ENCODE measurements at regions not wholly inside any gene's neighbourhood (a gene's known extent, or its start where the extent isn't known, plus 50 kb on each side); places are given as distances from the start of the nearest gene placed in this dataset.

GRCh38 chr13:40132249-40132648 is 476.8 kb downstream of the COG6 start:
- H3K27me3 ChIP-seq (ENCODE audit: control insufficient read depth, insufficient read depth, low read length): no peaks in the 10 kb centered on the region
- H3K36me3 ChIP-seq (ENCODE audit: control insufficient read depth, insufficient read depth, low read length): no peaks in the 10 kb centered on the region
- no peak for DNase-seq (ENCODE audit: low read depth)
- H3K4me3 ChIP-seq (ENCODE audit: low read depth, low read length): no peak overlapping the region
- TF ChIP-seq CTCF (IDR thresholded peaks at IDR 0.05; ENCODE audit: insufficient read depth, low read length, poor library complexity, severe bottlenecking): no peak

GRCh38 chr13:40136896-40137295 is 481.4 kb downstream of the COG6 start:
- Histone ChIP-seq H3K36me3 (ENCODE audit: control insufficient read depth, insufficient read depth, low read length) (no peaks in the 10 kb centered on the region), H3K4me3 (ENCODE audit: low read depth, low read length) (no peak overlapping the region), H3K27me3 (ENCODE audit: control insufficient read depth, insufficient read depth, low read length) (no peaks in the 10 kb centered on the region)
- TF ChIP-seq CTCF (IDR thresholded peaks at IDR 0.05; ENCODE audit: insufficient read depth, low read length, poor library complexity, severe bottlenecking): no peak
- no peak for DNase-seq (ENCODE audit: low read depth)

GRCh38 chr13:40137400-40137799 is 481.9 kb downstream of the COG6 start:
- Histone ChIP-seq H3K4me3 (ENCODE audit: low read depth, low read length) (no peak overlapping the region), H3K27me3 (ENCODE audit: control insufficient read depth, insufficient read depth, low read length) (no peaks in the 10 kb centered on the region), H3K36me3 (ENCODE audit: control insufficient read depth, insufficient read depth, low read length) (no peaks in the 10 kb centered on the region)
- TF ChIP-seq CTCF (IDR thresholded peaks at IDR 0.05; ENCODE audit: insufficient read depth, low read length, poor library complexity, severe bottlenecking): no peak
- DNase-seq (ENCODE audit: low read depth): no peak

- no peak for DNase-seq (ENCODE audit: low read depth)
- Histone ChIP-seq H3K27me3 (ENCODE audit: control insufficient read depth, insufficient read depth, low read length) (no peaks in the 10 kb centered on the region), H3K36me3 (ENCODE audit: control insufficient read depth, insufficient read depth, low read length) (no peaks in the 10 kb centered on the region), H3K4me3 (ENCODE audit: low read depth, low read length) (no peak overlapping the region)
- no peak for TF ChIP-seq CTCF (IDR thresholded peaks at IDR 0.05; ENCODE audit: insufficient read depth, low read length, poor library complexity, severe bottlenecking)
Observed at GRCh38 chr13:40139896-40140520, 484.5 kb downstream of the COG6 start.

GRCh38 chr13:40141859-40142555 is 486.5 kb downstream of the COG6 start:
- no peak for TF ChIP-seq CTCF (IDR thresholded peaks at IDR 0.05; ENCODE audit: insufficient read depth, low read length, poor library complexity, severe bottlenecking)
- no peaks in the 10 kb centered on the region for H3K36me3 ChIP-seq (ENCODE audit: control insufficient read depth, insufficient read depth, low read length)
- no peaks in the 10 kb centered on the region for H3K27me3 ChIP-seq (ENCODE audit: control insufficient read depth, insufficient read depth, low read length)
- no peak overlapping the region for H3K4me3 ChIP-seq (ENCODE audit: low read depth, low read length)
- DNase-seq (ENCODE audit: low read depth): no peak

GRCh38 chr13:40143106-40143505 is 487.6 kb downstream of the COG6 start:
- Histone ChIP-seq H3K4me3 (ENCODE audit: low read depth, low read length) (no peak overlapping the region), H3K27me3 (ENCODE audit: control insufficient read depth, insufficient read depth, low read length) (no peaks in the 10 kb centered on the region), H3K36me3 (ENCODE audit: control insufficient read depth, insufficient read depth, low read length) (no peaks in the 10 kb centered on the region)
- DNase-seq (ENCODE audit: low read depth): no peak
- TF ChIP-seq CTCF (IDR thresholded peaks at IDR 0.05; ENCODE audit: insufficient read depth, low read length, poor library complexity, severe bottlenecking): no peak

Measured in kidney epithelial cell (primary cell).